ENCODE measurements at regions not wholly inside any gene's neighbourhood (a gene's known extent, or its start where the extent isn't known, plus 50 kb on each side); places are given as distances from the start of the nearest gene placed in this dataset.
A peak's percentile ranks its signal among the peaks of the same experiment; 100 is the strongest.

GRCh38 chr4:85084371-85085094 lies 118.0 kb upstream of the WDFY3 start:
- no peaks in the 10 kb centered on the region for H3K9me3 ChIP-seq (replicated peaks in 1 of 3)
- TF ChIP-seq POLR2A (IDR thresholded peaks at IDR 0.05) = no peak
- TF ChIP-seq CTCF (IDR thresholded peaks at IDR 0.05) = peak; percentile 42 to 76 (median 62)
- H3K4me1 ChIP-seq (replicated peaks in 1 of 2) = no peaks in the 10 kb centered on the region
- intact Hi-C loops (cut with DNase I) = no loop called here
- WGBS, 4 donors = 5 to 17% (median 13%) methylated on average over 3 of the region's 3 CpGs
- no peak overlapping the region for H3K27ac ChIP-seq
- no peaks in the 10 kb centered on the region for H3K27me3 ChIP-seq
- peak; percentile 15 to 59 (median 41) for DNase-seq
- no peak overlapping the region for H3K4me3 ChIP-seq
- H3K36me3 ChIP-seq (replicated peaks in 1 of 2) = no peaks in the 10 kb centered on the region

- 68 to 82% (median 78%) methylated on average over 2 of the region's 2 CpGs for WGBS, 4 donors
These were observed 120.2 kb upstream of the WDFY3 start for GRCh38 chr4:85086721-85087120.

GRCh38 chr4:85092536-85092935 lies 126.0 kb upstream of the WDFY3 start:
- Histone ChIP-seq H3K27ac (no peak overlapping the region), H3K27me3 (no peaks in the 10 kb centered on the region), H3K36me3 (replicated peaks in 1 of 2) (no peaks in the 10 kb centered on the region), H3K9me3 (replicated peaks in 1 of 3) (no peaks in the 10 kb centered on the region), H3K4me1 (replicated peaks in 1 of 2) (no peaks in the 10 kb centered on the region), H3K4me3 (no peak overlapping the region)
- DNase-seq = no peak
- intact Hi-C loops (cut with DNase I) = no loop called here
- 57 to 74% (median 68%) methylated on average over 3 of the region's 3 CpGs for WGBS, 4 donors
- TF ChIP-seq CTCF (IDR thresholded peaks at IDR 0.05) = no peak
- no peak for TF ChIP-seq POLR2A (IDR thresholded peaks at IDR 0.05)

More at GRCh38 chr4:85086721-85087120, 120.2 kb upstream of the WDFY3 start:
- no peak overlapping the region for H3K27ac ChIP-seq
- DNase-seq = no peak
- no peaks in the 10 kb centered on the region for H3K4me1 ChIP-seq (replicated peaks in 1 of 2)
- no peaks in the 10 kb centered on the region for H3K9me3 ChIP-seq (replicated peaks in 1 of 3)
- H3K4me3 ChIP-seq = no peak overlapping the region
- no peaks in the 10 kb centered on the region for H3K36me3 ChIP-seq (replicated peaks in 1 of 2)
- TF ChIP-seq CTCF (IDR thresholded peaks at IDR 0.05) (no peak), POLR2A (IDR thresholded peaks at IDR 0.05) (no peak)
- H3K27me3 ChIP-seq = no peaks in the 10 kb centered on the region
- intact Hi-C loops (cut with DNase I) = no loop called here

GRCh38 chr4:85092943-85093342 lies 126.5 kb upstream of the WDFY3 start:
- H3K27ac ChIP-seq = no peak overlapping the region
- TF ChIP-seq CTCF (IDR thresholded peaks at IDR 0.05) = no peak
- TF ChIP-seq POLR2A (IDR thresholded peaks at IDR 0.05) = no peak
- WGBS, 4 donors = 32 to 48% (median 44%) methylated on average over 1 of the region's 1 CpG
- no peak overlapping the region for H3K4me3 ChIP-seq
- DNase-seq = no peak
- no peaks in the 10 kb centered on the region for H3K4me1 ChIP-seq (replicated peaks in 1 of 2)
- H3K36me3 ChIP-seq (replicated peaks in 1 of 2) = no peaks in the 10 kb centered on the region
- intact Hi-C loops (cut with DNase I) = no loop called here
- no peaks in the 10 kb centered on the region for H3K9me3 ChIP-seq (replicated peaks in 1 of 3)
- H3K27me3 ChIP-seq = no peaks in the 10 kb centered on the region
